Fibroblast of the conjunctiva (primary cell): ENCODE measurements at regions not wholly inside any gene's neighbourhood (a gene's known extent, or its start where the extent isn't known, plus 50 kb on each side); places are given as distances from the start of the nearest gene placed in this dataset.
"Not testable (repeated sequence)": the region's sequence is repeated elsewhere in the genome, so short reads cannot be mapped to it uniquely, and the experiment has no call there.

ENCODE experiments used
- DNase-seq: peaks from one replicate; pipeline ENCODE4 v3.0.0-alpha.2; 2010; ENCODE audit warnings: low read depth

GRCh38 chr19:31037286-31037980, 311.8 kb downstream of the TSHZ3 start:
- no peak for DNase-seq

GRCh38 chr19:31031455-31031854, 317.8 kb downstream of the TSHZ3 start:
- DNase-seq: not testable (repeated sequence)

GRCh38 chr19:31023038-31023437, 326.2 kb downstream of the TSHZ3 start:
- DNase-seq: no peak

GRCh38 chr19:31018936-31019335, 330.3 kb downstream of the TSHZ3 start:
- DNase-seq: no peak

- no peak for DNase-seq
Observed at GRCh38 chr19:31015778-31016177, 333.5 kb downstream of the TSHZ3 start.

GRCh38 chr19:31014668-31015067, 334.6 kb downstream of the TSHZ3 start:
- no peak for DNase-seq

GRCh38 chr19:31013384-31014020, 335.7 kb downstream of the TSHZ3 start:
- DNase-seq: no peak

- DNase-seq: no peak
Observed at GRCh38 chr19:31002518-31003244, 346.6 kb downstream of the TSHZ3 start.

GRCh38 chr19:31001991-31002390, 347.2 kb downstream of the TSHZ3 start:
- DNase-seq: no peak

GRCh38 chr19:31000913-31001312, 348.3 kb downstream of the TSHZ3 start:
- DNase-seq: no peak

- no peak for DNase-seq
Observed at GRCh38 chr19:30999726-31000125, 349.5 kb downstream of the TSHZ3 start.

- DNase-seq: no peak
Observed at GRCh38 chr19:30997222-30997621, 352.0 kb downstream of the TSHZ3 start.

- DNase-seq: no peak
Observed at GRCh38 chr19:30978639-30979038, 370.6 kb downstream of the TSHZ3 start.

- DNase-seq: no peak
Observed at GRCh38 chr19:30969591-30969990, 379.6 kb downstream of the TSHZ3 start.

GRCh38 chr19:30968841-30969399, 380.3 kb downstream of the TSHZ3 start:
- no peak for DNase-seq

- no peak for DNase-seq
Observed at GRCh38 chr19:30968210-30968609, 381.0 kb downstream of the TSHZ3 start.

GRCh38 chr19:30966486-30966885, 382.8 kb downstream of the TSHZ3 start:
- no peak for DNase-seq

- DNase-seq: no peak
Observed at GRCh38 chr19:30959011-30959410, 390.2 kb downstream of the TSHZ3 start.

- DNase-seq: no peak
Observed at GRCh38 chr19:30955112-30956104, 393.8 kb downstream of the TSHZ3 start.

GRCh38 chr19:30944276-30944932, 404.8 kb downstream of the TSHZ3 start:
- not testable (repeated sequence) for DNase-seq
